WTC11 (cell line): ENCODE measurements at regions not wholly inside any gene's neighbourhood (a gene's known extent, or its start where the extent isn't known, plus 50 kb on each side); places are given as distances from the start of the nearest gene placed in this dataset.
"Not testable (repeated sequence)": the region's sequence is repeated elsewhere in the genome, so short reads cannot be mapped to it uniquely, and the experiment has no call there.

Experiments used
- ATAC-seq: fragments of 200-7000 bp; cut with Tn5 transposase; 2 replicates; pipeline ENCODE4 v1.10.0; 2021; ENCODE audit warnings: mild to moderate bottlenecking, moderate library complexity
- CTCF ChIA-PET: fragments of 300-600 bp; sonication (Branson Sonifier 250); formaldehyde crosslinking; loops from one replicate; lab custom pipeline; 2021; ENCODE audit warnings: antibody characterized with exemption; lab: Charles Lee
- POLR2A ChIA-PET: fragments of 350-600 bp; sonication (Branson Sonifier 250); formaldehyde crosslinking; loops from one replicate; lab custom pipeline; 2021; ENCODE audit warnings: antibody characterized with exemption; lab: Charles Lee
- DNase-seq: peaks from one replicate; pipeline ENCODE4 v3.0.0; 2021; ENCODE audit warnings: low spot score
- H3K27ac Mint-ChIP-seq: 2 replicates; pipeline ENCODE4 v1.8.0; 2021; ENCODE audit warnings: mixed read lengths
- H3K27me3 Mint-ChIP-seq: 2 replicates; pipeline ENCODE4 v1.8.0; 2021; ENCODE audit warnings: low read depth, mild to moderate bottlenecking, moderate library complexity, mixed read lengths
- H3K36me3 Mint-ChIP-seq: 2 replicates; pipeline ENCODE4 v1.8.0; 2021; ENCODE audit warnings: mixed read lengths
- H3K4me1 Mint-ChIP-seq: 2 replicates; pipeline ENCODE4 v1.8.0; 2022; ENCODE audit warnings: mixed read lengths
- H3K4me3 Mint-ChIP-seq: 2 replicates; pipeline ENCODE4 v1.8.0; 2021; ENCODE audit warnings: mild to moderate bottlenecking, moderate library complexity, mixed read lengths
- H3K9me3 Mint-ChIP-seq: 2 replicates; pipeline ENCODE4 v1.8.0; 2021; ENCODE audit warnings: mixed read lengths
- CBFB ChIP-seq: sonication (generic); formaldehyde crosslinking; IDR thresholded peaks from 2 replicates; pipeline ENCODE4 v1.8.1; 2022; ENCODE audit warnings: mild to moderate bottlenecking, low read depth, missing genetic modification reagents
- CREM ChIP-seq: sonication (generic); formaldehyde crosslinking; IDR thresholded peaks from 2 replicates; pipeline ENCODE4 v1.8.1; 2022; ENCODE audit warnings: mild to moderate bottlenecking, missing genetic modification reagents, moderate library complexity
- FOXK1 ChIP-seq: sonication (generic); formaldehyde crosslinking; IDR thresholded peaks from 2 replicates; pipeline ENCODE4 v1.8.0; 2022; ENCODE audit warnings: mild to moderate bottlenecking, moderate library complexity, missing genetic modification reagents
- FOXP1 ChIP-seq: sonication (generic); formaldehyde crosslinking; IDR thresholded peaks from 2 replicates; pipeline ENCODE4 v1.8.0; 2022; ENCODE audit warnings: missing genetic modification reagents, mild to moderate bottlenecking, moderate library complexity, borderline replicate concordance
- GRHL2 ChIP-seq: fragments of 250-450 bp; sonication (Bioruptor Pico); IDR thresholded peaks from 2 replicates; pipeline ENCODE4 v1.8.0; 2022; ENCODE audit warnings: mild to moderate bottlenecking, moderate library complexity; ENCODE audit not compliant: insufficient replicate concordance, severe bottlenecking
- MYBL2 ChIP-seq: sonication (generic); formaldehyde crosslinking; IDR thresholded peaks from 2 replicates; pipeline ENCODE4 v1.8.1; 2023; ENCODE audit warnings: mild to moderate bottlenecking, moderate library complexity, missing genetic modification reagents
- NR1H2 ChIP-seq: sonication (generic); formaldehyde crosslinking; IDR thresholded peaks from 2 replicates; pipeline ENCODE4 v1.9.0; 2021; ENCODE audit warnings: mild to moderate bottlenecking, moderate library complexity, missing genetic modification reagents
- NR3C1 ChIP-seq: sonication (generic); formaldehyde crosslinking; conservative IDR thresholded peaks from 2 replicates; pipeline ENCODE4 v1.8.1; 2023; ENCODE audit warnings: low read depth, mild to moderate bottlenecking, missing genetic modification reagents
- OVOL2 ChIP-seq: fragments of 250-450 bp; sonication (Bioruptor Pico); IDR thresholded peaks from 2 replicates; pipeline ENCODE4 v1.9.0; 2021; ENCODE audit warnings: mild to moderate bottlenecking, borderline replicate concordance
- SMAD3 ChIP-seq: sonication (generic); formaldehyde crosslinking; IDR thresholded peaks from 2 replicates; pipeline ENCODE4 v1.8.0; 2022; ENCODE audit warnings: missing genetic modification reagents, mild to moderate bottlenecking, borderline replicate concordance
- SOX15 ChIP-seq: fragments of 250-450 bp; sonication (Bioruptor Pico); IDR thresholded peaks from 2 replicates; pipeline ENCODE4 v1.9.0; 2021; ENCODE audit warnings: mild to moderate bottlenecking
- TEAD4 ChIP-seq: sonication (generic); formaldehyde crosslinking; IDR thresholded peaks from 2 replicates; pipeline ENCODE4 v1.8.0; 2022; ENCODE audit warnings: mild to moderate bottlenecking, missing genetic modification reagents
- ZNF423 ChIP-seq: fragments of 250-450 bp; sonication (Bioruptor Pico); IDR thresholded peaks from 2 replicates; pipeline ENCODE4 v2.1.2; 2022; ENCODE audit warnings: mild to moderate bottlenecking, moderate library complexity
- TF ChIP-seq, protein P1 (sequence below): sonication (generic); formaldehyde crosslinking; IDR thresholded peaks from 2 replicates; pipeline ENCODE4 v1.8.1; 2023; ENCODE audit warnings: mild to moderate bottlenecking, missing genetic modification reagents, borderline replicate concordance
- TF ChIP-seq, protein P2 (sequence below): sonication (generic); formaldehyde crosslinking; IDR thresholded peaks from 2 replicates; pipeline ENCODE4 v1.8.0; 2022; ENCODE audit warnings: mild to moderate bottlenecking, missing genetic modification reagents
- TF ChIP-seq, protein P3 (sequence below): sonication (generic); formaldehyde crosslinking; IDR thresholded peaks from 2 replicates; pipeline ENCODE4 v1.8.1; 2023; ENCODE audit warnings: mild to moderate bottlenecking, missing genetic modification reagents, moderate library complexity
- TF ChIP-seq, protein P4 (sequence below): sonication (generic); formaldehyde crosslinking; IDR thresholded peaks from 2 replicates; pipeline ENCODE4 v1.8.0; 2023; ENCODE audit warnings: missing genetic modification reagents, mild to moderate bottlenecking, borderline replicate concordance
- TF ChIP-seq, protein P5 (sequence below): sonication (generic); formaldehyde crosslinking; IDR thresholded peaks from 2 replicates; pipeline ENCODE4 v1.8.0; 2023; ENCODE audit warnings: missing genetic modification reagents
- TF ChIP-seq, protein P6 (sequence below): sonication (generic); formaldehyde crosslinking; IDR thresholded peaks from 2 replicates; pipeline ENCODE4 v1.8.0; 2023; ENCODE audit warnings: mild to moderate bottlenecking, missing genetic modification reagents

DNA sequence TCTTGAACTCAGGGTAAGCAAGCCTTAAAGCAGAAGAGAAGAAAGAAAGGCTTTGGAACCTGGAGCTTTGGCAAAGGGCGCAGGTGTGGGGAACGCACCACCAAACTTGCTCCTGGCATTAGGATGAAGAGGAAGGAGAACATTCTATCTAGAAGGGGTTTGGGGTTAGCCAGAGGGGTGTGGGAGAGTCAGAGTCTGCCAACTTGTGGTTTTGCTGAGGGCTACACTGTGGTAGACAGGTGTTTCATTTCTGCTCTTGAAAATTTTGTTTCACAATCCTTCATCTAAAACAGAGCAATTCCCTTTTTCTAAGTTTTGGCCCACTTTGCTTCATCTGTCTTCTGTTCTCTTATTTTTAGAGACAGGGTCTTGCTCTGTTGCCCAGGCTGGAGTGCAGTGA lies 66.2 kb upstream of the DRD5 start:
- H3K4me1 Mint-ChIP-seq, result not testable (repeated sequence)
- CTCF ChIA-PET, result interaction anchor here (1.1 to 2.2 kb wide), 2 partner anchors 8 to 10 kb away, joined by 3 to 6 read pairs; no protein-coding TSS in a partner anchor

DNA sequence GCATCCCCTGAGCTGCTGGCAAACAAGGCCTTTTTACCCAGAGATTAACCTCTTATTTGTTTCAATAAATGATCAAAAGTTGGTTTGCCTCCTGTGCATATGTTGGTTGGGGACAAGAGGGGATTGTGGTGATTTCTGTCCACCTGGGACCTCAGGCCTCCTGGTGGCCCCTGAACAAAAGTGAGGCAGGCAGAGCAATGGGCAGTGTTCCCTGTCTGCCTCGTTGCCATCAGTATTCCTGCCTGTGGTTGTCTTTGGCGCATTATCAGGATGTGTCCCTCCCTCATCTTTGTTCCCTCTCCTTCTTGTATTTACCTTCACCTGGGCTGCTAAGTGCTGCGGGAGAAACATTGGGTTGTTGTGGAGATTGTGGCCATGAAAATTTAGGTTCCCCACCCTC lies 65.3 kb upstream of the DRD5 start:
- CTCF ChIA-PET, result no interaction called here
- no peaks in the 10 kb centered on the region for H3K36me3 Mint-ChIP-seq
- H3K9me3 Mint-ChIP-seq, result peaks cover 6% of the 10 kb centered on the region; the same call in 1 of the 2 replicates
- H3K27ac Mint-ChIP-seq, result no peak overlapping the region
- no peak for TF ChIP-seq NR3C1
- TF ChIP-seq, protein P1, sequence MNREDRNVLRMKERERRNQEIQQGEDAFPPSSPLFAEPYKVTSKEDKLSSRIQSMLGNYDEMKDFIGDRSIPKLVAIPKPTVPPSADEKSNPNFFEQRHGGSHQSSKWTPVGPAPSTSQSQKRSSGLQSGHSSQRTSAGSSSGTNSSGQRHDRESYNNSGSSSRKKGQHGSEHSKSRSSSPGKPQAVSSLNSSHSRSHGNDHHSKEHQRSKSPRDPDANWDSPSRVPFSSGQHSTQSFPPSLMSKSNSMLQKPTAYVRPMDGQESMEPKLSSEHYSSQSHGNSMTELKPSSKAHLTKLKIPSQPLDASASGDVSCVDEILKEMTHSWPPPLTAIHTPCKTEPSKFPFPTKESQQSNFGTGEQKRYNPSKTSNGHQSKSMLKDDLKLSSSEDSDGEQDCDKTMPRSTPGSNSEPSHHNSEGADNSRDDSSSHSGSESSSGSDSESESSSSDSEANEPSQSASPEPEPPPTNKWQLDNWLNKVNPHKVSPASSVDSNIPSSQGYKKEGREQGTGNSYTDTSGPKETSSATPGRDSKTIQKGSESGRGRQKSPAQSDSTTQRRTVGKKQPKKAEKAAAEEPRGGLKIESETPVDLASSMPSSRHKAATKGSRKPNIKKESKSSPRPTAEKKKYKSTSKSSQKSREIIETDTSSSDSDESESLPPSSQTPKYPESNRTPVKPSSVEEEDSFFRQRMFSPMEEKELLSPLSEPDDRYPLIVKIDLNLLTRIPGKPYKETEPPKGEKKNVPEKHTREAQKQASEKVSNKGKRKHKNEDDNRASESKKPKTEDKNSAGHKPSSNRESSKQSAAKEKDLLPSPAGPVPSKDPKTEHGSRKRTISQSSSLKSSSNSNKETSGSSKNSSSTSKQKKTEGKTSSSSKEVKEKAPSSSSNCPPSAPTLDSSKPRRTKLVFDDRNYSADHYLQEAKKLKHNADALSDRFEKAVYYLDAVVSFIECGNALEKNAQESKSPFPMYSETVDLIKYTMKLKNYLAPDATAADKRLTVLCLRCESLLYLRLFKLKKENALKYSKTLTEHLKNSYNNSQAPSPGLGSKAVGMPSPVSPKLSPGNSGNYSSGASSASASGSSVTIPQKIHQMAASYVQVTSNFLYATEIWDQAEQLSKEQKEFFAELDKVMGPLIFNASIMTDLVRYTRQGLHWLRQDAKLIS (CRISPR knock-in tag), result no peak
- TF ChIP-seq TEAD4 (CRISPR knock-in tag), result no peak
- TF ChIP-seq NR1H2 (CRISPR knock-in tag), result no peak
- TF ChIP-seq, protein P2, sequence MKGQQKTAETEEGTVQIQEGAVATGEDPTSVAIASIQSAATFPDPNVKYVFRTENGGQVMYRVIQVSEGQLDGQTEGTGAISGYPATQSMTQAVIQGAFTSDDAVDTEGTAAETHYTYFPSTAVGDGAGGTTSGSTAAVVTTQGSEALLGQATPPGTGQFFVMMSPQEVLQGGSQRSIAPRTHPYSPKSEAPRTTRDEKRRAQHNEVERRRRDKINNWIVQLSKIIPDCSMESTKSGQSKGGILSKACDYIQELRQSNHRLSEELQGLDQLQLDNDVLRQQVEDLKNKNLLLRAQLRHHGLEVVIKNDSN (CRISPR knock-in tag), result no peak
- TF ChIP-seq, protein P3, sequence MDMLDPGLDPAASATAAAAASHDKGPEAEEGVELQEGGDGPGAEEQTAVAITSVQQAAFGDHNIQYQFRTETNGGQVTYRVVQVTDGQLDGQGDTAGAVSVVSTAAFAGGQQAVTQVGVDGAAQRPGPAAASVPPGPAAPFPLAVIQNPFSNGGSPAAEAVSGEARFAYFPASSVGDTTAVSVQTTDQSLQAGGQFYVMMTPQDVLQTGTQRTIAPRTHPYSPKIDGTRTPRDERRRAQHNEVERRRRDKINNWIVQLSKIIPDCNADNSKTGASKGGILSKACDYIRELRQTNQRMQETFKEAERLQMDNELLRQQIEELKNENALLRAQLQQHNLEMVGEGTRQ (CRISPR knock-in tag), result no peak
- TF ChIP-seq, protein P4, sequence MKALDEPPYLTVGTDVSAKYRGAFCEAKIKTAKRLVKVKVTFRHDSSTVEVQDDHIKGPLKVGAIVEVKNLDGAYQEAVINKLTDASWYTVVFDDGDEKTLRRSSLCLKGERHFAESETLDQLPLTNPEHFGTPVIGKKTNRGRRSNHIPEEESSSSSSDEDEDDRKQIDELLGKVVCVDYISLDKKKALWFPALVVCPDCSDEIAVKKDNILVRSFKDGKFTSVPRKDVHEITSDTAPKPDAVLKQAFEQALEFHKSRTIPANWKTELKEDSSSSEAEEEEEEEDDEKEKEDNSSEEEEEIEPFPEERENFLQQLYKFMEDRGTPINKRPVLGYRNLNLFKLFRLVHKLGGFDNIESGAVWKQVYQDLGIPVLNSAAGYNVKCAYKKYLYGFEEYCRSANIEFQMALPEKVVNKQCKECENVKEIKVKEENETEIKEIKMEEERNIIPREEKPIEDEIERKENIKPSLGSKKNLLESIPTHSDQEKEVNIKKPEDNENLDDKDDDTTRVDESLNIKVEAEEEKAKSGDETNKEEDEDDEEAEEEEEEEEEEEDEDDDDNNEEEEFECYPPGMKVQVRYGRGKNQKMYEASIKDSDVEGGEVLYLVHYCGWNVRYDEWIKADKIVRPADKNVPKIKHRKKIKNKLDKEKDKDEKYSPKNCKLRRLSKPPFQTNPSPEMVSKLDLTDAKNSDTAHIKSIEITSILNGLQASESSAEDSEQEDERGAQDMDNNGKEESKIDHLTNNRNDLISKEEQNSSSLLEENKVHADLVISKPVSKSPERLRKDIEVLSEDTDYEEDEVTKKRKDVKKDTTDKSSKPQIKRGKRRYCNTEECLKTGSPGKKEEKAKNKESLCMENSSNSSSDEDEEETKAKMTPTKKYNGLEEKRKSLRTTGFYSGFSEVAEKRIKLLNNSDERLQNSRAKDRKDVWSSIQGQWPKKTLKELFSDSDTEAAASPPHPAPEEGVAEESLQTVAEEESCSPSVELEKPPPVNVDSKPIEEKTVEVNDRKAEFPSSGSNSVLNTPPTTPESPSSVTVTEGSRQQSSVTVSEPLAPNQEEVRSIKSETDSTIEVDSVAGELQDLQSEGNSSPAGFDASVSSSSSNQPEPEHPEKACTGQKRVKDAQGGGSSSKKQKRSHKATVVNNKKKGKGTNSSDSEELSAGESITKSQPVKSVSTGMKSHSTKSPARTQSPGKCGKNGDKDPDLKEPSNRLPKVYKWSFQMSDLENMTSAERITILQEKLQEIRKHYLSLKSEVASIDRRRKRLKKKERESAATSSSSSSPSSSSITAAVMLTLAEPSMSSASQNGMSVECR (CRISPR knock-in tag), result no peak
- no peak for TF ChIP-seq SMAD3
- no peak for TF ChIP-seq CBFB (CRISPR knock-in tag)
- TF ChIP-seq GRHL2 (CRISPR knock-in tag), result no peak
- TF ChIP-seq, protein P5, sequence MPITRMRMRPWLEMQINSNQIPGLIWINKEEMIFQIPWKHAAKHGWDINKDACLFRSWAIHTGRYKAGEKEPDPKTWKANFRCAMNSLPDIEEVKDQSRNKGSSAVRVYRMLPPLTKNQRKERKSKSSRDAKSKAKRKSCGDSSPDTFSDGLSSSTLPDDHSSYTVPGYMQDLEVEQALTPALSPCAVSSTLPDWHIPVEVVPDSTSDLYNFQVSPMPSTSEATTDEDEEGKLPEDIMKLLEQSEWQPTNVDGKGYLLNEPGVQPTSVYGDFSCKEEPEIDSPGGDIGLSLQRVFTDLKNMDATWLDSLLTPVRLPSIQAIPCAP (CRISPR knock-in tag), result no peak
- no peak for TF ChIP-seq SOX15 (CRISPR knock-in tag)
- TF ChIP-seq, protein P6, sequence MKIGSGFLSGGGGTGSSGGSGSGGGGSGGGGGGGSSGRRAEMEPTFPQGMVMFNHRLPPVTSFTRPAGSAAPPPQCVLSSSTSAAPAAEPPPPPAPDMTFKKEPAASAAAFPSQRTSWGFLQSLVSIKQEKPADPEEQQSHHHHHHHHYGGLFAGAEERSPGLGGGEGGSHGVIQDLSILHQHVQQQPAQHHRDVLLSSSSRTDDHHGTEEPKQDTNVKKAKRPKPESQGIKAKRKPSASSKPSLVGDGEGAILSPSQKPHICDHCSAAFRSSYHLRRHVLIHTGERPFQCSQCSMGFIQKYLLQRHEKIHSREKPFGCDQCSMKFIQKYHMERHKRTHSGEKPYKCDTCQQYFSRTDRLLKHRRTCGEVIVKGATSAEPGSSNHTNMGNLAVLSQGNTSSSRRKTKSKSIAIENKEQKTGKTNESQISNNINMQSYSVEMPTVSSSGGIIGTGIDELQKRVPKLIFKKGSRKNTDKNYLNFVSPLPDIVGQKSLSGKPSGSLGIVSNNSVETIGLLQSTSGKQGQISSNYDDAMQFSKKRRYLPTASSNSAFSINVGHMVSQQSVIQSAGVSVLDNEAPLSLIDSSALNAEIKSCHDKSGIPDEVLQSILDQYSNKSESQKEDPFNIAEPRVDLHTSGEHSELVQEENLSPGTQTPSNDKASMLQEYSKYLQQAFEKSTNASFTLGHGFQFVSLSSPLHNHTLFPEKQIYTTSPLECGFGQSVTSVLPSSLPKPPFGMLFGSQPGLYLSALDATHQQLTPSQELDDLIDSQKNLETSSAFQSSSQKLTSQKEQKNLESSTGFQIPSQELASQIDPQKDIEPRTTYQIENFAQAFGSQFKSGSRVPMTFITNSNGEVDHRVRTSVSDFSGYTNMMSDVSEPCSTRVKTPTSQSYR, result no peak
- TF ChIP-seq ZNF423 (CRISPR knock-in tag), result no peak
- no peak for TF ChIP-seq FOXP1 (CRISPR knock-in tag)
- TF ChIP-seq MYBL2 (CRISPR knock-in tag), result no peak
- no peak for TF ChIP-seq FOXK1 (CRISPR knock-in tag)
- TF ChIP-seq CREM, result no peak
- no peak for TF ChIP-seq OVOL2 (CRISPR knock-in tag)
- POLR2A ChIA-PET, result no interaction called here
- ATAC-seq (no peak), DNase-seq (no peak)
- no peak overlapping the region for H3K4me3 Mint-ChIP-seq
- H3K4me1 Mint-ChIP-seq, result peaks cover 5% of the 10 kb centered on the region
- H3K27me3 Mint-ChIP-seq, result no peaks in the 10 kb centered on the region; the same call in 1 of the 2 replicates

More for the DNA sequence above, 66.2 kb upstream of the DRD5 start:
- DNase-seq, H3K27me3 Mint-ChIP-seq, POLR2A ChIA-PET, H3K36me3 Mint-ChIP-seq, H3K9me3 Mint-ChIP-seq, H3K4me3 Mint-ChIP-seq, ATAC-seq, H3K27ac Mint-ChIP-seq: not testable (repeated sequence)

DNA sequence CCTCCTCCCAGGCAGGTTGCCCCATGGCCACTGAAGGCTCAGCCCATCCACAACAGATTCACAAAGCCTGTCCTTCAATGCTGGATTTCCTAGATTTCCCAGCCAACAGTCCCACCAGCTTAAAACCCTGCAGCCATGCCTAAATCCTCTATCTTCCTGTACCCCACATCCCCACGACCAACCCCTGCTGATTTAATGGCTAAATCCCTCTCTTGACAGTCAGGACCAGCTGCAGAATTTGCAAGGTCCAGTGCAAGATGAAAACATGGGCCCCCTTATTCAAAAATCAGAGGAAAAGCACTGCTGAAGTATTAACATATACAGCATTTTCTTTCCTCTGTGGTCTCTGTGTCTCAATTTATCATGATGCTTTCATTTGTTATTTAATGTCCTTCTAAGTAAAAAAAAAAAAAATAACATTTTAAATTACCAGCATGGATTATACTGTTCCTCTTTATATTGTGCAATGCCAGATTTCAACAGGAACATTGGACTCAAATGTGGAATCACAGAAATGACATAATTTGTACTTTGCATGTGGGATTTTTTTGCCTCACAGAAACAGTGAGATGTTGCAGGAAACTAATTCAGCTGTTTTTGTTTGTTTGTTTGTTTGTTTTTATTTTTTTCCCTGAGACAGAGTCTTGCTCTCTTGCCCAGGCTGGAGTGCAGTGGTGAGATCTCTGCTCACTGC lies 63.0 kb upstream of the DRD5 start:
- CTCF ChIA-PET, result interaction anchor here (0.7 kb wide), 1 partner anchor 15 kb away, joined by 3 read pairs; no protein-coding TSS in a partner anchor
- ATAC-seq, H3K4me3 Mint-ChIP-seq, H3K27ac Mint-ChIP-seq, H3K27me3 Mint-ChIP-seq, H3K36me3 Mint-ChIP-seq, H3K4me1 Mint-ChIP-seq, DNase-seq, H3K9me3 Mint-ChIP-seq, POLR2A ChIA-PET: not testable (repeated sequence)
